Endothelial cell of umbilical vein (primary cell): ENCODE measurements at regions not wholly inside any gene's neighbourhood (a gene's known extent, or its start where the extent isn't known, plus 50 kb on each side); places are given as distances from the start of the nearest gene placed in this dataset.

Experiments
- EZH2 ChIP-seq: IDR thresholded peaks from 2 replicates; pipeline ENCODE4 v1.6.1; 2012; ENCODE audit warnings: borderline replicate concordance, low read depth, mild to moderate bottlenecking, moderate library complexity, low read length, inconsistent platforms; ENCODE audit not compliant: severe bottlenecking
- POLR2A ChIP-seq: IDR thresholded peaks from 2 replicates; pipeline ENCODE4 v1.6.1; 2012; ENCODE audit warnings: low read depth, mild to moderate bottlenecking, control low read depth, low read length
- TF ChIP-seq, protein P1 (sequence below), 2 donors: IDR thresholded peaks; 1 replicate in 1 of 2; 2 replicates in 1 of 2; pipeline ENCODE4 v1.5.1; 2011; ENCODE audit warnings: low read length in 2 of 2, mild to moderate bottlenecking in 2 of 2, moderate library complexity in 2 of 2, control low read depth in 1 of 2, inconsistent platforms in 1 of 2, low read depth in 1 of 2; ENCODE audit not compliant: insufficient read depth in 1 of 2; ENCODE audit errors: extremely low read depth in 1 of 2

DNA sequence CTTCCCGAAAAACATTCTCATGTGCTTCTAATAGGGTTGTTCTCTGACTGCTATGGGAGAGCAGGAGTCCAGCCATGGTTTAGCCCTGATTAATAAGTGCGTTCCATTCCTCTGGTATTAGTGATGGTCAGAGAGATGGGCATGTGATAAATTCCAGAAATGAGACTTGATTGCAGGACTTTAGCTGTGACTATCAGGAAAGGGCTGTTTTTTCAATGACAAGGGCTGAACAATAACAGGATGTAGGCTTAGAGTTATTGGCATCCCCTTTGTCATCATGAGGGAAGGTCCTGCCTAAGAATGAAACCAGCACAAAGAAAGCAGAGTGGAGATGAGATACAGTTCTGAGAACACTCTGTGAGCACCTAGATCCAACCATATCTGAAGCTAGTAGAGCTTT lies 494.6 kb downstream of the MIAT start:
- TF ChIP-seq, protein P1, sequence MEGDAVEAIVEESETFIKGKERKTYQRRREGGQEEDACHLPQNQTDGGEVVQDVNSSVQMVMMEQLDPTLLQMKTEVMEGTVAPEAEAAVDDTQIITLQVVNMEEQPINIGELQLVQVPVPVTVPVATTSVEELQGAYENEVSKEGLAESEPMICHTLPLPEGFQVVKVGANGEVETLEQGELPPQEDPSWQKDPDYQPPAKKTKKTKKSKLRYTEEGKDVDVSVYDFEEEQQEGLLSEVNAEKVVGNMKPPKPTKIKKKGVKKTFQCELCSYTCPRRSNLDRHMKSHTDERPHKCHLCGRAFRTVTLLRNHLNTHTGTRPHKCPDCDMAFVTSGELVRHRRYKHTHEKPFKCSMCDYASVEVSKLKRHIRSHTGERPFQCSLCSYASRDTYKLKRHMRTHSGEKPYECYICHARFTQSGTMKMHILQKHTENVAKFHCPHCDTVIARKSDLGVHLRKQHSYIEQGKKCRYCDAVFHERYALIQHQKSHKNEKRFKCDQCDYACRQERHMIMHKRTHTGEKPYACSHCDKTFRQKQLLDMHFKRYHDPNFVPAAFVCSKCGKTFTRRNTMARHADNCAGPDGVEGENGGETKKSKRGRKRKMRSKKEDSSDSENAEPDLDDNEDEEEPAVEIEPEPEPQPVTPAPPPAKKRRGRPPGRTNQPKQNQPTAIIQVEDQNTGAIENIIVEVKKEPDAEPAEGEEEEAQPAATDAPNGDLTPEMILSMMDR (IDR thresholded peaks at IDR 0.05; ENCODE audit: extremely low read depth in 1 of 2, insufficient read depth in 1 of 2, low read depth in 1 of 2, low read length in 2 of 2), result no peak
- TF ChIP-seq POLR2A, result no peak
- TF ChIP-seq EZH2, result no peak
